ENCODE measurements at regions not wholly inside any gene's neighbourhood (a gene's known extent, or its start where the extent isn't known, plus 50 kb on each side); places are given as distances from the start of the nearest gene placed in this dataset.
"Not testable (repeated sequence)": the region's sequence is repeated elsewhere in the genome, so short reads cannot be mapped to it uniquely, and the experiment has no call there.

DNA sequence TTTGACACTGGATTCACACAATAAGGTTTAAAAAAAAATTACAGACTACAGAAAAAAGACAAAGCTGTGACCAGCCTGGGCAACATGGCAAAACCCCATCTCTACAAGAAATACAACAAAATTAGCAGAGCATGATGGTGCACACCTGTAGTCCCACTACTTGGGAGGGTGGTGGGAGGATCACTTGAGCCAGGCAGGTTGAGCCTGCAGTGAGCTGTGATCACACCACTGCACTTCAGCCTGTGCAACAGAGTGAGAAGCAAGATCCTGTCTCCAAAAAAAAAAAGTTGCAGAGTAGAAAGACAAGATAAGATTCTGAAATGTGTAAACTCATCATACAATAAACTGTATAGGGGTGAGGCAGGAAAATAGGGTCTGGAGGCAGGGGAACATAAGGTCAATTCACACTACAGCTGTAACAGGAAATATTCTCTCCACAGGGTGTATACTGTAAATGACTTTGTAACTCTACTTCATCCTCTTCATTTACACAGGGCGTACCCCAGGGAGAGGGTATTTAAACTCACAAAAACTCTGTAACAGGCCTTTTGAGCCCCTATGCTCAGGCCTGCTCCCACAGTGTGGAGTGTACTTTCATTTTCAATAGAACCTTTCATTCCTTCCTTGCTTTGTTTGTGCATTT, 112.6 kb upstream of the MAPK10 start:
- TF ChIP-seq POLR2AphosphoS5 (IDR thresholded peaks at IDR 0.05; ENCODE audit: low read depth, low read length) (no peak), POLR2A (IDR thresholded peaks at IDR 0.05; ENCODE audit: low read depth, low read length) (no peak), TAF1 (IDR thresholded peaks at IDR 0.05; ENCODE audit: low read depth, low read length) (no peak), POU2F2 (IDR thresholded peaks at IDR 0.05; ENCODE audit: low read depth, low read length) (no peak), PAX5 (IDR thresholded peaks at IDR 0.05; ENCODE audit: insufficient read depth, low read length, severe bottlenecking) (no peak), SPI1 (IDR thresholded peaks at IDR 0.05; ENCODE audit: low read depth, low read length) (no peak)
- DNase-seq (ENCODE audit: insufficient read length, low spot score) = no peak
- no peak for FAIRE-seq

DNA sequence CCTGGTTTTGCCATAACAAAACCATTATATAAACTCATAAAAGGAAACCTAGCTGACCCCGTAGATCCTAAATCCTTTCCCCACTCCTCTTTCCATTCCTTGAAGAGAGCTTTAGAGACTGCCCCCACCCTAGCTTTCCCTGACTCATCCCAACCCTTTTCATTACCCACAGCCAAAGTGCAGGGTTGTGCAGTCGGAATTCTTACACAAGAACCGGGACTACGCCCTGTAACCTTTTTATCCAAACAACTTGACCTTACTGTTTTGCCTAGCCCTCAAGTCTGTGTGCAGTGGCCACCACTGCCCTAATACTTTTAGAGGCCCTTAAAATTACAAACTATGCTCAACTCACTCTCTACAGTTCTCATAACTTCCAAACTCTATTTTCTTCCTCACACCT, 116.0 kb upstream of the PTPN13 start:
- not testable (repeated sequence) for DNase-seq (ENCODE audit: insufficient read length, low spot score); FAIRE-seq

DNA sequence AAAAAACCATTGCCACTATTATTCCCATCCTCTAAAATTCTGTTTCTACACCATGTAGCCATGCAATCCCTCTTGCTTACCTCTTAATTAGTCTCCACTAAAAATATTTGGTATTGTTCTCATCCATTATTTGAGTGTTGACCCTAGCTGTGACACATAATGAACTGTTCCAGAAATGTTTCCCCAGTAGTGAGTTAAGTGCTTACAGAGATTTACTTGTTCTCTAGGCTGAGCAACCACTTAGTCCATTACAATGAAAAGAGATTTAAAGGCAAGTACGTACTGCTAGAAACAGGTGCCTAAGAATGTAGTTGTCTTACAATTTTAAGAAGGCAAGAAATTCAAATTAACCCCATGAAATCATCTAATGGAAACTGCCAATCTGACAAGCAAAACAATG, 112.7 kb upstream of the PTPN13 start:
- FAIRE-seq (no peak), DNase-seq (ENCODE audit: insufficient read length, low spot score) (no peak)
- TF ChIP-seq SPI1 (IDR thresholded peaks at IDR 0.05; ENCODE audit: low read depth, low read length) = no peak
- no peak for TF ChIP-seq POLR2A (IDR thresholded peaks at IDR 0.05; ENCODE audit: low read depth, low read length)
- TF ChIP-seq PAX5 (IDR thresholded peaks at IDR 0.05; ENCODE audit: insufficient read depth, low read length, severe bottlenecking) = no peak
- TF ChIP-seq TAF1 (IDR thresholded peaks at IDR 0.05; ENCODE audit: low read depth, low read length) = no peak
- TF ChIP-seq POLR2AphosphoS5 (IDR thresholded peaks at IDR 0.05; ENCODE audit: low read depth, low read length) = no peak
- TF ChIP-seq POU2F2 (IDR thresholded peaks at IDR 0.05; ENCODE audit: low read depth, low read length) = no peak

GRCh38 chr4:86482306-86483172, 111.6 kb upstream of the PTPN13 start:
- DNase-seq (ENCODE audit: insufficient read length, low spot score) = no peak
- TF ChIP-seq PAX5 (IDR thresholded peaks at IDR 0.05; ENCODE audit: insufficient read depth, low read length, severe bottlenecking) (no peak), POLR2A (IDR thresholded peaks at IDR 0.05; ENCODE audit: low read depth, low read length) (no peak), SPI1 (IDR thresholded peaks at IDR 0.05; ENCODE audit: low read depth, low read length) (peak; percentile 23; the same call in 1 of the 2 replicates)
- no peak for FAIRE-seq

DNA sequence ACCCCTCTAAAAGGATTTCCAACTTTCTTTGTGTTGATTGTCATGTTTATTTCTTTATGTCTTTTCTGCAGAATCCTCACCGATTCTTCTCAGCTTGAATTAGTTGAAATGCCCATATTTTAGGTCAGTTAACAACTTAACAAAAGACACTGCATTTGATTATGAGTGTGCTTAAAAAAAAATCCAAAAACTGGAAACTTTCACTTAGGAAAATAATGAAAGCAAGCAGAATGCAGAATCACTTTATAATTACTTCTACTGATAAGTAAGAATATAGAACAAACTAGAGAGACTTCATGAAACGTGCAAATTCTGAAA, 111.0 kb upstream of the PTPN13 start:
- DNase-seq (ENCODE audit: insufficient read length, low spot score) = no peak
- no peak for FAIRE-seq
- TF ChIP-seq POU2F2 (IDR thresholded peaks at IDR 0.05; ENCODE audit: low read depth, low read length) (no peak), PAX5 (IDR thresholded peaks at IDR 0.05; ENCODE audit: insufficient read depth, low read length, severe bottlenecking) (no peak), SPI1 (IDR thresholded peaks at IDR 0.05; ENCODE audit: low read depth, low read length) (no peak), POLR2A (IDR thresholded peaks at IDR 0.05; ENCODE audit: low read depth, low read length) (no peak), POLR2AphosphoS5 (IDR thresholded peaks at IDR 0.05; ENCODE audit: low read depth, low read length) (no peak), TAF1 (IDR thresholded peaks at IDR 0.05; ENCODE audit: low read depth, low read length) (no peak)

DNA sequence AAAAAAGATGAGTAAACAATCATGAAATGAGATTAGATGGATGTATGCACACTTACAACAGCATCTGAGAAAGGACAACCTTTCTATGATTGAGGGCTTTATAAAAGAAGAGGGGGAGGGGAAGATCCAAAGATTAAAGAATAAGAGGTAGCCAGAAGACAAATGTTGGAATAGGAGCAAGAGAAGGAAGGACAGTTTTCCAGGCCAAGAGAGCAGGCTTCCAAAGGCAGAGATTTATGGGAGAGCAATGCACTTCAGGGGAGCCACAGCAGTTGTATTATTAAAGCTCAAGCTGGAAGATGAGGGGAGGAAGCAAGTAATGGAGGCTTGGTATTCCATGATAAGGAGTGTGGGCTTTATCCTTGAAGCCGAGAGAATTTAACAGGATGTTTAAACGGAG, 110.3 kb upstream of the PTPN13 start:
- DNase-seq (ENCODE audit: insufficient read length, low spot score) (no peak), FAIRE-seq (no peak)
- TF ChIP-seq SPI1 (IDR thresholded peaks at IDR 0.05; ENCODE audit: low read depth, low read length) = no peak

DNA sequence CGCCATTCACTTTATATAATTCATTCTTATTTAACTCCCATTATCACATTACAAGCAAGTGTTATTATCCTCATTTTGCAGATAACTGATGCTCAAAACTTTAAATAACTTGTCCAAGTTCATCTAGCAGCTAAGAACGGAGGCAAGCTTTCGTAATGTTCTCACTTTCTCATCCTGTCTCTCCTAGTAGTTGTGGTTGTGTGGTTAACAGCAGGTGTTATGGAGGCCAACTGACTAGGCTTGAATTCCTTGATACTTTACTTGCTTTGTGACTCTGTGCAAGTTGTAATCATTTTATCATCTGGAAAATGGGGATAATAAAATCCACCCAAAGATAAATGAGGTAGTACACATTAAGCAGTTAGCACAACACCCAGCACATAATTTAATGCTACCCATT, 109.9 kb upstream of the PTPN13 start:
- DNase-seq (ENCODE audit: insufficient read length, low spot score) = no peak
- no peak for FAIRE-seq
- TF ChIP-seq POLR2AphosphoS5 (IDR thresholded peaks at IDR 0.05; ENCODE audit: low read depth, low read length) = no peak
- no peak for TF ChIP-seq SPI1 (IDR thresholded peaks at IDR 0.05; ENCODE audit: low read depth, low read length)

- FAIRE-seq = no peak
- no peak for DNase-seq (ENCODE audit: insufficient read length, low spot score)
- no peak for TF ChIP-seq POLR2AphosphoS5 (IDR thresholded peaks at IDR 0.05; ENCODE audit: low read depth, low read length)
- TF ChIP-seq POLR2A (IDR thresholded peaks at IDR 0.05; ENCODE audit: low read depth, low read length) = no peak
- no peak for TF ChIP-seq POU2F2 (IDR thresholded peaks at IDR 0.05; ENCODE audit: low read depth, low read length)
- no peak for TF ChIP-seq SPI1 (IDR thresholded peaks at IDR 0.05; ENCODE audit: low read depth, low read length)
- no peak for TF ChIP-seq TAF1 (IDR thresholded peaks at IDR 0.05; ENCODE audit: low read depth, low read length)
- TF ChIP-seq PAX5 (IDR thresholded peaks at IDR 0.05; ENCODE audit: insufficient read depth, low read length, severe bottlenecking) = no peak
Measured at GRCh38 chr4:86487738-86488348, 106.3 kb upstream of the PTPN13 start.

DNA sequence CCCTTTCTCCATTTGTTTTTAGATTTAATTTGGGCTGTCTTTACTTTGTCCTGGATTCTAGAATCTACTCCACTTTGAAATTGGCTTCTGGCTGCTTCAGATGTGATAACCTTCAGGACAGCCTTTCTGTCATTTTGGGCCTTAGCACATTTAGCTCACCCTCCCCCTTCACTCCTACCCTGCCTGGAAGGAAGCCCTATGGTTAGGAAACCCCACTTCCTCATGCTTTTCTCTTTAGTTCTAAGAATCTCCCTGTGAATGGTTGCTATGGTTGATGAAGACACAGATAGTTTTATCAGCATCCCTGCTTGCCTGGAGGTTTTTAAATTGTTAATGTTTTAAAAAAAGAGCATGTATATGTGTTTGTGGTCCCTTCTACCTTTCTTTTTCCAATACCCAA, 100.7 kb upstream of the PTPN13 start:
- DNase-seq (ENCODE audit: insufficient read length, low spot score) (no peak), FAIRE-seq (no peak)
- TF ChIP-seq POLR2A (IDR thresholded peaks at IDR 0.05; ENCODE audit: low read depth, low read length) (no peak), SPI1 (IDR thresholded peaks at IDR 0.05; ENCODE audit: low read depth, low read length) (0 out of 2 replicates have a peak, but pooled peaks have one; percentile 4)

- DNase-seq (ENCODE audit: insufficient read length, low spot score) = peak; percentile 7
- no peak for FAIRE-seq
- TF ChIP-seq SPI1 (IDR thresholded peaks at IDR 0.05; ENCODE audit: low read depth, low read length) (no peak), POU2F2 (IDR thresholded peaks at IDR 0.05; ENCODE audit: low read depth, low read length) (no peak), PAX5 (IDR thresholded peaks at IDR 0.05; ENCODE audit: insufficient read depth, low read length, severe bottlenecking) (no peak), TAF1 (IDR thresholded peaks at IDR 0.05; ENCODE audit: low read depth, low read length) (no peak), POLR2A (IDR thresholded peaks at IDR 0.05; ENCODE audit: low read depth, low read length) (no peak), POLR2AphosphoS5 (IDR thresholded peaks at IDR 0.05; ENCODE audit: low read depth, low read length) (no peak)
Measured at GRCh38 chr4:86496094-86497080, 97.7 kb upstream of the PTPN13 start.
